IMR-90 (cell line): ENCODE measurements at regions not wholly inside any gene's neighbourhood (a gene's known extent, or its start where the extent isn't known, plus 50 kb on each side); places are given as distances from the start of the nearest gene placed in this dataset.

Source experiments
- ATAC-seq: fragments of 200-7000 bp; cut with Tn5 transposase; 2 replicates; pipeline ENCODE4 v1.9.1; 2020; ENCODE audit warnings: low read depth, mild to moderate bottlenecking, moderate library complexity
- BruUV-seq: library from RNA; stranded (reverse); fragments of 400-500 nt; replicated peaks from 2 replicates; lab custom pipeline; 2021; lab: Mats Ljungman, UMichigan
- CTCF ChIA-PET: fragments of 300-600 bp; formaldehyde crosslinking; extraction: SDS; loops from one replicate; lab custom pipeline; 2021; ENCODE audit warnings: antibody characterized with exemption; lab: Yijun Ruan, JAX
- POLR2A ChIA-PET: fragments of 300-600 bp; sonication (Branson Sonifier 250); formaldehyde crosslinking; loops from one replicate; lab custom pipeline; 2022; ENCODE audit warnings: antibody characterized with exemption; ENCODE audit not compliant: unreplicated experiment; lab: Charles Lee
- DNase-seq: peaks from one replicate; pipeline ENCODE4 v3.0.0; 2013
- H2AFZ ChIP-seq: replicated peaks from 2 replicates; pipeline ENCODE3; 2013; ENCODE audit warnings: low read length, mild to moderate bottlenecking; ENCODE audit not compliant: poor library complexity
- H2AK5ac ChIP-seq: 2 replicates; pipeline ENCODE4 v1.6.1; 2013; ENCODE audit warnings: low read depth, low read length, inconsistent platforms
- H2AK9ac ChIP-seq: replicated peaks from 2 replicates; pipeline ENCODE3; 2013; ENCODE audit warnings: mild to moderate bottlenecking, low read depth, low read length, moderate library complexity; ENCODE audit not compliant: poor library complexity
- H2BK120ac ChIP-seq: 2 replicates; pipeline ENCODE4 v1.6.1; 2013; ENCODE audit warnings: low read depth, low read length, inconsistent platforms
- H2BK15ac ChIP-seq: 3 replicates; pipeline ENCODE4 v1.6.1; 2013; ENCODE audit warnings: low read depth, low read length, inconsistent platforms
- H2BK20ac ChIP-seq: 2 replicates; pipeline ENCODE4 v1.6.1; 2013; ENCODE audit warnings: low read depth, mild to moderate bottlenecking, inconsistent platforms, low read length, moderate library complexity
- H2BK5ac ChIP-seq: 2 replicates; pipeline ENCODE4 v1.6.1; 2013; ENCODE audit warnings: mild to moderate bottlenecking, low read depth, low read length, inconsistent platforms; ENCODE audit not compliant: poor library complexity, severe bottlenecking
- H3K14ac ChIP-seq: replicated peaks from 2 replicates; pipeline ENCODE4 v1.6.1; 2013; ENCODE audit warnings: low read depth, low read length, inconsistent platforms
- H3K18ac ChIP-seq: 2 replicates; pipeline ENCODE4 v1.6.1; 2013; ENCODE audit warnings: low read depth, low read length, control low read depth
- H3K23ac ChIP-seq: 2 replicates; pipeline ENCODE4 v1.6.1; 2013; ENCODE audit warnings: low read depth, low read length, inconsistent platforms
- H3K27ac ChIP-seq: 2 replicates; pipeline ENCODE4 v1.5.1; 2013; ENCODE audit warnings: mild to moderate bottlenecking, control low read depth, low read length; ENCODE audit not compliant: insufficient read depth
- H3K27me3 ChIP-seq: 2 replicates; pipeline ENCODE4 v1.6.1; 2013; ENCODE audit warnings: low read length; ENCODE audit not compliant: control insufficient read depth, insufficient read depth
- H3K36me3 ChIP-seq: 2 replicates; pipeline ENCODE4 v1.6.1; 2013; ENCODE audit warnings: low read length, mixed read lengths; ENCODE audit not compliant: control insufficient read depth, insufficient read depth
- H3K4ac ChIP-seq: 2 replicates; pipeline ENCODE4 v1.6.1; 2013; ENCODE audit warnings: low read depth, low read length, inconsistent platforms
- H3K4me1 ChIP-seq: 2 replicates; pipeline ENCODE4 v1.6.1; 2013; ENCODE audit warnings: low read length, mixed read lengths; ENCODE audit not compliant: control insufficient read depth, insufficient read depth
- H3K4me2 ChIP-seq: 2 replicates; pipeline ENCODE4 v1.6.1; 2013; ENCODE audit warnings: low read depth, mild to moderate bottlenecking, control low read depth, low read length, moderate library complexity
- H3K4me3 ChIP-seq: 2 replicates; pipeline ENCODE4 v1.5.1; 2013; ENCODE audit warnings: low read depth, mild to moderate bottlenecking, control low read depth, low read length, moderate library complexity; ENCODE audit not compliant: insufficient read depth
- H3K56ac ChIP-seq: 2 replicates; pipeline ENCODE4 v1.6.1; 2013; ENCODE audit warnings: low read length, inconsistent platforms; ENCODE audit not compliant: insufficient read depth; ENCODE audit errors: extremely low read depth
- H3K79me1 ChIP-seq, 2 experiments: 2 replicates each; pipeline ENCODE4 v1.6.1; 2013; ENCODE audit warnings: low read length in 2 of 2, inconsistent platforms in 1 of 2, low read depth in 1 of 2
- H3K9ac ChIP-seq: 2 replicates; pipeline ENCODE4 v1.6.1; 2013; ENCODE audit warnings: low read depth, low read length, control low read depth
- H3K9me1 ChIP-seq: 2 replicates; pipeline ENCODE4 v1.6.1; 2013; ENCODE audit warnings: low read length, inconsistent platforms; ENCODE audit not compliant: insufficient read depth
- H3K9me3 ChIP-seq: 2 replicates; pipeline ENCODE4 v1.6.1; 2013; ENCODE audit warnings: low read length; ENCODE audit not compliant: control insufficient read depth, insufficient read depth
- H4K20me1 ChIP-seq: 2 replicates; pipeline ENCODE4 v1.6.1; 2013; ENCODE audit warnings: low read length, inconsistent platforms; ENCODE audit not compliant: insufficient read depth
- H4K5ac ChIP-seq: 2 replicates; pipeline ENCODE4 v1.6.1; 2013; ENCODE audit warnings: mild to moderate bottlenecking, low read depth, low read length, control low read depth
- H4K8ac ChIP-seq, 2 experiments: 2 replicates each; pipeline ENCODE4 v1.6.1; 2013; ENCODE audit warnings: low read depth in 2 of 2, low read length in 2 of 2, control low read depth in 1 of 2, inconsistent platforms in 1 of 2
- H4K91ac ChIP-seq: 2 replicates; pipeline ENCODE4 v1.6.1; 2013; ENCODE audit warnings: low read depth, low read length, inconsistent platforms; ENCODE audit not compliant: insufficient read depth
- BHLHE40 ChIP-seq: fragments of 150-350 bp; IDR thresholded peaks from 2 replicates; pipeline ENCODE4 v1.6.1; 2016; ENCODE audit warnings: mild to moderate bottlenecking, low read depth, low read length
- CEBPB ChIP-seq: IDR thresholded peaks from 2 replicates; pipeline ENCODE4 v1.6.1; 2012; ENCODE audit warnings: low read depth, low read length, improper control_type of control experiment
- CHD1 ChIP-seq: IDR thresholded peaks from 2 replicates; pipeline ENCODE4 v1.6.1; 2012; ENCODE audit warnings: low read depth, low read length, improper control_type of control experiment
- FOS ChIP-seq: fragments of 150-350 bp; IDR thresholded peaks from 2 replicates; pipeline ENCODE4 v1.6.1; 2016; ENCODE audit warnings: low read depth, low read length
- MAFK ChIP-seq: IDR thresholded peaks from 2 replicates; pipeline ENCODE4 v1.6.1; 2012; ENCODE audit warnings: low read depth, low read length, improper control_type of control experiment
- MAZ ChIP-seq: IDR thresholded peaks from 2 replicates; pipeline ENCODE4 v1.6.1; 2012; ENCODE audit warnings: low read depth, mild to moderate bottlenecking, low read length, improper control_type of control experiment, moderate library complexity, borderline replicate concordance
- MXI1 ChIP-seq: IDR thresholded peaks from 2 replicates; pipeline ENCODE4 v1.6.1; 2012; ENCODE audit warnings: low read depth, mild to moderate bottlenecking, low read length, moderate library complexity, borderline replicate concordance
- NFE2L2 ChIP-seq: fragments of 150-350 bp; IDR thresholded peaks from 2 replicates; pipeline ENCODE4 v1.6.1; 2016; ENCODE audit warnings: low read depth, mild to moderate bottlenecking, low read length
- POLR2A ChIP-seq: IDR thresholded peaks from 2 replicates; pipeline ENCODE4 v1.6.1; 2012; ENCODE audit warnings: mild to moderate bottlenecking, low read depth, low read length
- RAD21 ChIP-seq: IDR thresholded peaks from 2 replicates; pipeline ENCODE4 v1.6.1; 2012; ENCODE audit warnings: low read length, improper control_type of control experiment
- RCOR1 ChIP-seq: IDR thresholded peaks from 2 replicates; pipeline ENCODE4 v1.6.1; 2012; ENCODE audit warnings: mild to moderate bottlenecking, low read length, improper control_type of control experiment; ENCODE audit not compliant: insufficient replicate concordance
- RFX5 ChIP-seq: IDR thresholded peaks from 2 replicates; pipeline ENCODE4 v1.8.0; 2012; ENCODE audit warnings: low read depth, mild to moderate bottlenecking, low read length, moderate library complexity
- SMC3 ChIP-seq: fragments of 150-350 bp; IDR thresholded peaks from 2 replicates; pipeline ENCODE4 v1.6.1; 2016; ENCODE audit warnings: low read depth, mild to moderate bottlenecking, antibody characterized with exemption, low read length, moderate library complexity
- WGBS, 2 experiments: methylation state at CpG; one replicate each; pipeline versions ENCODE4 v1.1.5 to v1.1.7; 2013; ENCODE audit warnings: missing lambda C conversion rate in 2 of 2; ENCODE audit not compliant: insufficient read length in 1 of 2; ENCODE audit errors: extremely low coverage in 2 of 2; 5-methylcytosine and 5-hydroxymethylcytosine counted together
- dilution Hi-C: fragments of 300-500 bp; cut with HindIII; formaldehyde crosslinking; loops from one replicate; pipeline ENCODE4 v1.14.3; 2018; ENCODE audit warnings: low sequenced_read_pairs; ENCODE audit not compliant: unreplicated experiment
- in situ Hi-C: fragments of 300-500 bp; cut with MboI; formaldehyde crosslinking; loops from 3 replicates; pipeline ENCODE4 v1.14.3; 2019; ENCODE audit warnings: low sequenced_read_pairs, inconsistent platforms, mixed read lengths
- intact Hi-C: fragments of 100-400 bp; cut with micrococcal nuclease; formaldehyde crosslinking; loops from 2 replicates; pipeline ENCODE4 v1.10.0; 2022
- TF ChIP-seq, protein P1 (sequence below): fragments of 150-350 bp; IDR thresholded peaks from 2 replicates; pipeline ENCODE4 v1.6.1; 2016; ENCODE audit warnings: low read depth, mild to moderate bottlenecking, low read length, moderate library complexity, borderline replicate concordance
- TF ChIP-seq, protein P2 (sequence below): conservative IDR thresholded peaks from 2 replicates; pipeline ENCODE4 v1.5.1; 2012; ENCODE audit warnings: mild to moderate bottlenecking, low read depth, low read length, improper control_type of control experiment
- TF ChIP-seq, protein P3 (sequence below): fragments of 150-350 bp; IDR thresholded peaks from 2 replicates; pipeline ENCODE4 v1.6.1; 2017; ENCODE audit warnings: mild to moderate bottlenecking, antibody characterized with exemption, low read length, low read depth

GRCh38 chr12:67751381-67751928 lies 102.9 kb downstream of the DYRK2 start:
- Histone ChIP-seq H3K27ac (no peak overlapping the region), H4K8ac (no peak overlapping the region), H3K36me3 (no peaks in the 10 kb centered on the region), H3K9me1 (peaks cover 8% of the 10 kb centered on the region), H3K4me3 (no peak overlapping the region), H2AK5ac (0 out of 2 replicates have a peak overlapping the region, but pooled peaks have one; percentile 31), H2AFZ (peak overlapping the region; percentile 73), H3K79me1 (no peaks in the 10 kb centered on the region), H4K20me1 (no peaks in the 10 kb centered on the region), H2AK9ac (no peak overlapping the region), H3K4me2 (no peak overlapping the region), H2BK5ac (no peak overlapping the region), H3K18ac (no peak overlapping the region), H3K23ac (0 out of 2 replicates have a peak overlapping the region, but pooled peaks have one; percentile 29), H4K5ac (no peak overlapping the region), H4K91ac (0 out of 2 replicates have a peak overlapping the region, but pooled peaks have one; percentile 23), H2BK20ac (no peak overlapping the region), H3K9ac (no peak overlapping the region), H3K14ac (peak overlapping the region; percentile 1; the same call in 1 of the 2 replicates), H2BK15ac (0 out of 3 replicates have a peak overlapping the region, but pooled peaks have one; percentile 30), H2BK120ac (0 out of 2 replicates have a peak overlapping the region, but pooled peaks have one; percentile 49), H3K27me3 (no peaks in the 10 kb centered on the region; the same call in 1 of the 2 replicates), H3K56ac (no peak overlapping the region), H3K4me1 (peaks cover 9% of the 10 kb centered on the region), H3K9me3 (no peaks in the 10 kb centered on the region), H3K4ac (peak overlapping the region; percentile 6)
- ChIA-PET POLR2A (no interaction called here), CTCF (no interaction called here)
- TF ChIP-seq RCOR1 (no peak), POLR2A (no peak), MXI1 (no peak), CHD1 (no peak), RFX5 (no peak), FOS (no peak), RAD21 (no peak), CEBPB (no peak), SMC3 (no peak), BHLHE40 (no peak), MAZ (no peak), MAFK (no peak), NFE2L2 (no peak)
- TF ChIP-seq, protein P1, sequence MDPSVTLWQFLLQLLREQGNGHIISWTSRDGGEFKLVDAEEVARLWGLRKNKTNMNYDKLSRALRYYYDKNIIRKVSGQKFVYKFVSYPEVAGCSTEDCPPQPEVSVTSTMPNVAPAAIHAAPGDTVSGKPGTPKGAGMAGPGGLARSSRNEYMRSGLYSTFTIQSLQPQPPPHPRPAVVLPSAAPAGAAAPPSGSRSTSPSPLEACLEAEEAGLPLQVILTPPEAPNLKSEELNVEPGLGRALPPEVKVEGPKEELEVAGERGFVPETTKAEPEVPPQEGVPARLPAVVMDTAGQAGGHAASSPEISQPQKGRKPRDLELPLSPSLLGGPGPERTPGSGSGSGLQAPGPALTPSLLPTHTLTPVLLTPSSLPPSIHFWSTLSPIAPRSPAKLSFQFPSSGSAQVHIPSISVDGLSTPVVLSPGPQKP, result no peak
- TF ChIP-seq, protein P2, sequence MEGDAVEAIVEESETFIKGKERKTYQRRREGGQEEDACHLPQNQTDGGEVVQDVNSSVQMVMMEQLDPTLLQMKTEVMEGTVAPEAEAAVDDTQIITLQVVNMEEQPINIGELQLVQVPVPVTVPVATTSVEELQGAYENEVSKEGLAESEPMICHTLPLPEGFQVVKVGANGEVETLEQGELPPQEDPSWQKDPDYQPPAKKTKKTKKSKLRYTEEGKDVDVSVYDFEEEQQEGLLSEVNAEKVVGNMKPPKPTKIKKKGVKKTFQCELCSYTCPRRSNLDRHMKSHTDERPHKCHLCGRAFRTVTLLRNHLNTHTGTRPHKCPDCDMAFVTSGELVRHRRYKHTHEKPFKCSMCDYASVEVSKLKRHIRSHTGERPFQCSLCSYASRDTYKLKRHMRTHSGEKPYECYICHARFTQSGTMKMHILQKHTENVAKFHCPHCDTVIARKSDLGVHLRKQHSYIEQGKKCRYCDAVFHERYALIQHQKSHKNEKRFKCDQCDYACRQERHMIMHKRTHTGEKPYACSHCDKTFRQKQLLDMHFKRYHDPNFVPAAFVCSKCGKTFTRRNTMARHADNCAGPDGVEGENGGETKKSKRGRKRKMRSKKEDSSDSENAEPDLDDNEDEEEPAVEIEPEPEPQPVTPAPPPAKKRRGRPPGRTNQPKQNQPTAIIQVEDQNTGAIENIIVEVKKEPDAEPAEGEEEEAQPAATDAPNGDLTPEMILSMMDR, result no peak
- TF ChIP-seq, protein P3, sequence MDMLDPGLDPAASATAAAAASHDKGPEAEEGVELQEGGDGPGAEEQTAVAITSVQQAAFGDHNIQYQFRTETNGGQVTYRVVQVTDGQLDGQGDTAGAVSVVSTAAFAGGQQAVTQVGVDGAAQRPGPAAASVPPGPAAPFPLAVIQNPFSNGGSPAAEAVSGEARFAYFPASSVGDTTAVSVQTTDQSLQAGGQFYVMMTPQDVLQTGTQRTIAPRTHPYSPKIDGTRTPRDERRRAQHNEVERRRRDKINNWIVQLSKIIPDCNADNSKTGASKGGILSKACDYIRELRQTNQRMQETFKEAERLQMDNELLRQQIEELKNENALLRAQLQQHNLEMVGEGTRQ, result no peak
- BruUV-seq, result no TSS peak
- dilution Hi-C loops, result no loop called here
- WGBS, 2 experiments, result no CpG with 5 or more reads among the region's 6 CpGs
- in situ Hi-C loops, result no loop called here
- ATAC-seq (peak; percentile 22), DNase-seq (peak; percentile 20)
- intact Hi-C loops, result no loop called here
